ENCODE measurements at regions not wholly inside any gene's neighbourhood (a gene's known extent, or its start where the extent isn't known, plus 50 kb on each side); places are given as distances from the start of the nearest gene placed in this dataset.

GRCh38 chr12:90899456-90900182 is 55.4 kb downstream of the CCER1 start:
- Mint-ChIP-seq H3K36me3 (ENCODE audit: low read depth) (no peaks in the 10 kb centered on the region), H3K27ac (ENCODE audit: unreplicated experiment) (no peak overlapping the region), H3K4me1 (no peaks in the 10 kb centered on the region), H3K4me3 (no peak overlapping the region), H3K27me3 (ENCODE audit: low read depth) (no peaks in the 10 kb centered on the region), H3K9me3 (peaks cover 2% of the 10 kb centered on the region)
- no peak for DNase-seq (ENCODE audit: low read depth, low spot score)
- no peak for TF ChIP-seq CTCF (conservative IDR thresholded peaks at IDR 0.05)

GRCh38 chr12:90897986-90898385 is 57.0 kb downstream of the CCER1 start:
- TF ChIP-seq CTCF (conservative IDR thresholded peaks at IDR 0.05) = no peak
- Mint-ChIP-seq H3K4me1 (no peaks in the 10 kb centered on the region), H3K27me3 (ENCODE audit: low read depth) (no peaks in the 10 kb centered on the region), H3K9me3 (no peaks in the 10 kb centered on the region), H3K27ac (ENCODE audit: unreplicated experiment) (no peak overlapping the region), H3K4me3 (no peak overlapping the region), H3K36me3 (ENCODE audit: low read depth) (no peaks in the 10 kb centered on the region)
- no peak for DNase-seq (ENCODE audit: low read depth, low spot score)

DNA sequence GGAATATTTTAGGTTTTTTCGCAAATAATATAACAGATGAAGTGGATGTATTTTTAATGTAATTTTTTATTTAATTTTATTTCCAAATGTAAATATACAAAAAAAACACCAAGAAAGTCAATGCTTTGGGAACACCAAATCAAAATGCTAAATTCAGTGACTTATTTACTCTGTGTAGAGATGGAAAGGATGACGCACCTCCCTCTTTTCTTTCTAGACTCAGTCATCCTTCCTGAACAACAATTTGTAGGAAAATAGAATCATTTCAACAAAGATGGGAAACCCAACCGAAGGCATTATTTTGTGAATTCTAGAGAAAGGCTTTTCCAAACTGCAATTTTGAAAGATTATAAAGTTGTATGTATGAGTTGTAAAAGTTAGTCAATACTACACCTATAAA is 57.7 kb downstream of the CCER1 start:
- no peak overlapping the region for H3K27ac Mint-ChIP-seq (ENCODE audit: unreplicated experiment)
- TF ChIP-seq CTCF (conservative IDR thresholded peaks at IDR 0.05) = no peak
- no peaks in the 10 kb centered on the region for H3K36me3 Mint-ChIP-seq (ENCODE audit: low read depth)
- no peaks in the 10 kb centered on the region for H3K27me3 Mint-ChIP-seq (ENCODE audit: low read depth)
- no peak for DNase-seq (ENCODE audit: low read depth, low spot score)
- H3K9me3 Mint-ChIP-seq = peaks cover 2% of the 10 kb centered on the region
- H3K4me3 Mint-ChIP-seq = no peak overlapping the region
- H3K4me1 Mint-ChIP-seq = no peaks in the 10 kb centered on the region

DNA sequence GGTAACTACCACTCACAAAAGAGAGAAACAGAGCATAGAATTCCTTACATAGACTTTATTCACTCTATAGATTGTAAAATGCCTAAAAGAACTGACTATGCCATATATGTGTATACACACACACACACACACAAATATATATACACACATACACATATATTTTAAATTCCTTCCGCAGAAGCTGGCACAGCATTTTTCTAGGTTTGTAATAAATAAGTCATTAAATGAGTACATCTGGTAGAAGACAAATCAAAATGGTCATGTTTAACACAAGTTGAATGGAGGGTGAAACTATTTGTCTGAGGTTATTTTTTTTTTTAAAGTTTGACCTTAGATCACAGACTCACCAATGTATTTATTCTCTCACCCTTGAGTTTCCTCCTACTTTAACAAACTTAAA is 58.2 kb downstream of the CCER1 start:
- no peak for TF ChIP-seq CTCF (conservative IDR thresholded peaks at IDR 0.05)
- H3K27ac Mint-ChIP-seq (ENCODE audit: unreplicated experiment) = no peak overlapping the region
- no peaks in the 10 kb centered on the region for H3K36me3 Mint-ChIP-seq (ENCODE audit: low read depth)
- H3K27me3 Mint-ChIP-seq (ENCODE audit: low read depth) = no peaks in the 10 kb centered on the region
- H3K9me3 Mint-ChIP-seq = peaks cover 2% of the 10 kb centered on the region
- H3K4me3 Mint-ChIP-seq = no peak overlapping the region
- no peaks in the 10 kb centered on the region for H3K4me1 Mint-ChIP-seq
- no peak for DNase-seq (ENCODE audit: low read depth, low spot score)

DNA sequence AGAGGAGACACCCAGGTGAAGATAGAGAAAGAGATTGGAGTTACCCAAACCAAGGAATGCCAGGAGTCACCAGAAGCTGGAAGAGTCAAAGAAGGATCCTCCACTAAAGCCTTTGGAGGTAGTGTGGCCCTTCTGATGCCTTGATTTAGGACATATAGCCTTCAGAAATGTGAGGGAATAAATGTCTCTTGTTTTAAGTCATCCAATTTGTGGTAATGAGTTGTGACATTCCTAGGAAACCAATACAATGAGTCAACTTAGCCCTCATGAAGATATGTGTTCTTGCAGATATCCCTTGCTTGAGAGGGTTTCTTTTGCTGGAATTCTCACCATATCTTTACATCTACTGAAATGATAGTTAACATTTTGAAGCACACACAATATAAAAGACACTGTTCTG is 58.8 kb downstream of the CCER1 start:
- no peak for DNase-seq (ENCODE audit: low read depth, low spot score)
- H3K27ac Mint-ChIP-seq (ENCODE audit: unreplicated experiment) = no peak overlapping the region
- no peak for TF ChIP-seq CTCF (conservative IDR thresholded peaks at IDR 0.05)
- H3K4me3 Mint-ChIP-seq = no peak overlapping the region
- H3K4me1 Mint-ChIP-seq = no peaks in the 10 kb centered on the region
- H3K9me3 Mint-ChIP-seq = peaks cover 2% of the 10 kb centered on the region
- no peaks in the 10 kb centered on the region for H3K27me3 Mint-ChIP-seq (ENCODE audit: low read depth)
- no peaks in the 10 kb centered on the region for H3K36me3 Mint-ChIP-seq (ENCODE audit: low read depth)
